Transverse colon (tissue), 4 donors: ENCODE measurements at regions not wholly inside any gene's neighbourhood (a gene's known extent, or its start where the extent isn't known, plus 50 kb on each side); places are given as distances from the start of the nearest gene placed in this dataset.

Experiments
- DNase-seq: peaks from one replicate; pipeline ENCODE4 v3.0.0-alpha.2; 2019
- H3K27ac ChIP-seq, 4 donors: fragments of 200-600 bp; sonication (generic); 2 replicates each; pipeline ENCODE4 v1.5.1; 2016 to 2018; ENCODE audit warnings: inconsistent platforms in 4 of 4
- H3K27me3 ChIP-seq: fragments of 200-600 bp; sonication (generic); 2 replicates; pipeline ENCODE4 v1.5.1; 2017; ENCODE audit warnings: inconsistent platforms
- H3K36me3 ChIP-seq, 4 donors: fragments of 200-600 bp; sonication (generic); 2 replicates each; pipeline ENCODE4 v1.5.1; 2017 to 2019; ENCODE audit warnings: inconsistent platforms in 4 of 4
- H3K4me1 ChIP-seq, 4 donors: fragments of 200-600 bp; sonication (generic); 2 replicates each; pipeline ENCODE4 v1.5.1; 2017 to 2020; ENCODE audit warnings: inconsistent platforms in 4 of 4
- H3K4me3 ChIP-seq, 4 donors: fragments of 200-600 bp; sonication (generic); 1 replicate in 1 of 4; 2 replicates in 3 of 4; pipeline versions ENCODE4 v1.5.1 to v1.6.1; 2017 to 2019; ENCODE audit warnings: inconsistent platforms in 4 of 4
- H3K9me3 ChIP-seq, 2 donors: fragments of 200-600 bp; sonication (generic); 2 replicates each; pipeline ENCODE4 v1.5.1; 2017 to 2019; ENCODE audit warnings: inconsistent platforms in 2 of 2
- CTCF ChIP-seq, 5 experiments: fragments of 200-600 bp in 3 of 5; fragments of 450-650 bp in 2 of 5; sonication (generic) in 3 of 5; IDR thresholded peaks; 1 replicate in 2 of 5; 2 replicates in 3 of 5; pipeline ENCODE4 v1.5.1; 2016 to 2017; ENCODE audit warnings: antibody characterized with exemption in 5 of 5, inconsistent platforms in 3 of 5, mild to moderate bottlenecking in 2 of 5, moderate library complexity in 1 of 5
- EP300 ChIP-seq: sonication (generic); formaldehyde crosslinking; IDR thresholded peaks from one replicate; pipeline ENCODE4 v1.6.1; 2017; ENCODE audit warnings: antibody characterized with exemption, low read depth
- POLR2A ChIP-seq: fragments of 450-650 bp; IDR thresholded peaks from one replicate; pipeline ENCODE4 v1.6.1; 2016; ENCODE audit warnings: antibody characterized with exemption, mild to moderate bottlenecking, moderate library complexity
- POLR2AphosphoS5 ChIP-seq, 3 donors: sonication (generic); formaldehyde crosslinking; IDR thresholded peaks; one replicate each; pipeline ENCODE4 v1.6.1; 2016; ENCODE audit warnings: antibody characterized with exemption in 3 of 3
- WGBS, 2 donors: methylation state at CpG; one replicate each; pipeline ENCODE4 v1.1.5; 2018; ENCODE audit warnings: low coverage in 1 of 2; 5-methylcytosine and 5-hydroxymethylcytosine counted together
- in situ Hi-C, 4 donors: fragments of 200-750 bp; cut with MboI; loops; one replicate each; pipeline versions ENCODE4 v1.15.0 to v1.15.1; 2017; ENCODE audit warnings: low sequenced_read_pairs in 3 of 4, low pct_ligation_motif_present in 1 of 4, low pct_unique_long_range_greater_than_20kb in 1 of 4
- intact Hi-C: fragments of 100-400 bp; cut with DNase I; formaldehyde crosslinking; loops from one replicate; pipeline ENCODE4 v1.15.1; 2023; ENCODE audit warnings: low total_unique reads

GRCh38 chr21:15224346-15225086, 159.7 kb upstream of the NRIP1 start:
- H3K27ac ChIP-seq = no peak overlapping the region
- 60 to 89% methylated on average over 2 to 6 of the region's 6 CpGs for WGBS, 2 donors

GRCh38 chr21:15227919-15228318, 163.1 kb upstream of the NRIP1 start:
- H3K4me1 ChIP-seq = no peaks in the 10 kb centered on the region
- no peak for DNase-seq

More at GRCh38 chr21:15224346-15225086, 159.7 kb upstream of the NRIP1 start:
- TF ChIP-seq POLR2A (no peak), CTCF (IDR thresholded peaks at IDR 0.05) (no peak), POLR2AphosphoS5 (IDR thresholded peaks at IDR 0.05) (no peak), EP300 (no peak)
- Histone ChIP-seq H3K9me3 (no peaks in the 10 kb centered on the region), H3K27me3 (no peaks in the 10 kb centered on the region), H3K4me1 (peaks cover 0 to 9% (median 0%) of the 10 kb centered on the region in 4 donors), H3K4me3 (no peak overlapping the region), H3K36me3 (no peaks in the 10 kb centered on the region)
- intact Hi-C loops (no loop called here), in situ Hi-C loops (no loop called here)
- no peak for DNase-seq

GRCh38 chr21:15229390-15229789, 164.6 kb upstream of the NRIP1 start:
- Histone ChIP-seq H3K4me3 (no peak overlapping the region), H3K36me3 (no peaks in the 10 kb centered on the region), H3K27ac (no peak overlapping the region), H3K27me3 (no peaks in the 10 kb centered on the region), H3K4me1 (no peaks in the 10 kb centered on the region), H3K9me3 (no peaks in the 10 kb centered on the region)
- 88 to 89% methylated on average over 4 of the region's 4 CpGs for WGBS, 2 donors
- no peak for TF ChIP-seq POLR2AphosphoS5 (IDR thresholded peaks at IDR 0.05)
- no peak for TF ChIP-seq CTCF (IDR thresholded peaks at IDR 0.05)
- TF ChIP-seq POLR2A = no peak
- no peak for TF ChIP-seq EP300
- no peak for DNase-seq
- in situ Hi-C loops (no loop called here), intact Hi-C loops (no loop called here)

More at GRCh38 chr21:15227919-15228318, 163.1 kb upstream of the NRIP1 start:
- in situ Hi-C loops (no loop called here), intact Hi-C loops (no loop called here)
- Histone ChIP-seq H3K36me3 (no peaks in the 10 kb centered on the region), H3K27me3 (no peaks in the 10 kb centered on the region), H3K27ac (no peak overlapping the region), H3K9me3 (no peaks in the 10 kb centered on the region), H3K4me3 (no peak overlapping the region)
- 30 to 34% methylated on average over 3 of the region's 3 CpGs for whole genome bisulfite sequencing, 2 donors
- TF ChIP-seq CTCF (IDR thresholded peaks at IDR 0.05) (no peak), POLR2AphosphoS5 (IDR thresholded peaks at IDR 0.05) (no peak), POLR2A (no peak), EP300 (no peak)

- Histone ChIP-seq H3K9me3 (no peaks in the 10 kb centered on the region), H3K27ac (no peak overlapping the region), H3K4me1 (no peaks in the 10 kb centered on the region), H3K4me3 (no peak overlapping the region), H3K36me3 (no peaks in the 10 kb centered on the region), H3K27me3 (no peaks in the 10 kb centered on the region)
- intact Hi-C loops (no loop called here), in situ Hi-C loops (no loop called here)
- no peak for TF ChIP-seq CTCF (IDR thresholded peaks at IDR 0.05)
- no peak for TF ChIP-seq POLR2A
- TF ChIP-seq POLR2AphosphoS5 (IDR thresholded peaks at IDR 0.05) = no peak
- TF ChIP-seq EP300 = no peak
- 93 to 100% methylated on average over 1 of the region's 1 CpG for WGBS, 2 donors
- DNase-seq = no peak
Observed at GRCh38 chr21:15233611-15234010, 168.8 kb upstream of the NRIP1 start.
